SK-N-SH treated with all-trans-retinoic acid at 6 μM for 48 hours (cell line): ENCODE measurements at regions not wholly inside any gene's neighbourhood (a gene's known extent, or its start where the extent isn't known, plus 50 kb on each side); places are given as distances from the start of the nearest gene placed in this dataset.

ENCODE experiments used
- ATAC-seq: fragments of 200-7000 bp; cut with Tn5 transposase; 3 replicates; pipeline ENCODE4 v1.9.1; 2020; ENCODE audit warnings: mild to moderate bottlenecking, moderate library complexity
- BACH2 ChIP-seq: fragments of 250-450 bp; sonication (Bioruptor Pico); IDR thresholded peaks from 2 replicates; pipeline ENCODE4 v1.9.0; 2021; ENCODE audit warnings: mild to moderate bottlenecking, borderline replicate concordance
- CREB5 ChIP-seq: fragments of 250-450 bp; sonication (Bioruptor Pico); IDR thresholded peaks from 2 replicates; pipeline ENCODE4 v1.5.1; 2020; ENCODE audit warnings: low read depth, mild to moderate bottlenecking, moderate library complexity
- CSDC2 ChIP-seq: fragments of 250-450 bp; sonication (Bioruptor Pico); IDR thresholded peaks from 2 replicates; pipeline ENCODE4 v1.5.0; 2020; ENCODE audit warnings: mild to moderate bottlenecking, moderate library complexity
- CSRNP3 ChIP-seq: fragments of 250-450 bp; sonication (Bioruptor Pico); IDR thresholded peaks from 2 replicates; pipeline ENCODE4 v1.5.1; 2021; ENCODE audit warnings: mild to moderate bottlenecking, moderate library complexity
- ESRRG ChIP-seq: fragments of 250-450 bp; sonication (Bioruptor Pico); IDR thresholded peaks from 2 replicates; pipeline ENCODE4 v1.6.1; 2021; ENCODE audit warnings: mild to moderate bottlenecking
- GLIS3 ChIP-seq: fragments of 250-450 bp; sonication (Bioruptor Pico); IDR thresholded peaks from 2 replicates; pipeline ENCODE4 v1.5.0; 2020; ENCODE audit warnings: mild to moderate bottlenecking, moderate library complexity
- ISL1 ChIP-seq: fragments of 250-450 bp; sonication (Bioruptor Pico); IDR thresholded peaks from 2 replicates; pipeline ENCODE4 v2.1.2; 2022; ENCODE audit warnings: mild to moderate bottlenecking, moderate library complexity
- OSR1 ChIP-seq: fragments of 250-450 bp; sonication (Bioruptor Pico); IDR thresholded peaks from 2 replicates; pipeline ENCODE4 v1.8.0; 2022; ENCODE audit warnings: moderate library complexity, mild to moderate bottlenecking, inconsistent platforms
- POU6F1 ChIP-seq: fragments of 250-450 bp; sonication (Bioruptor Pico); IDR thresholded peaks from 2 replicates; pipeline ENCODE4 v1.8.0; 2021; ENCODE audit warnings: low read depth, mild to moderate bottlenecking, moderate library complexity, borderline replicate concordance
- PPARA ChIP-seq: fragments of 250-450 bp; sonication (Bioruptor Pico); IDR thresholded peaks from 2 replicates; pipeline ENCODE4 v1.5.0; 2020; ENCODE audit warnings: mild to moderate bottlenecking, borderline replicate concordance
- SNAI2 ChIP-seq: fragments of 250-450 bp; sonication (Bioruptor Pico); IDR thresholded peaks from 2 replicates; pipeline ENCODE4 v1.5.0; 2020; ENCODE audit warnings: mild to moderate bottlenecking, moderate library complexity
- TCF4 ChIP-seq: fragments of 250-450 bp; sonication (Bioruptor Pico); IDR thresholded peaks from 2 replicates; pipeline ENCODE4 v1.8.0; 2021; ENCODE audit warnings: mild to moderate bottlenecking, moderate library complexity, borderline replicate concordance
- TOX ChIP-seq: fragments of 250-450 bp; sonication (Bioruptor Pico); IDR thresholded peaks from 2 replicates; pipeline ENCODE4 v1.8.0; 2021; ENCODE audit warnings: mild to moderate bottlenecking, moderate library complexity, borderline replicate concordance
- TSHZ2 ChIP-seq: fragments of 250-450 bp; sonication (Bioruptor Pico); IDR thresholded peaks from 2 replicates; pipeline ENCODE4 v1.5.0; 2020; ENCODE audit warnings: mild to moderate bottlenecking, moderate library complexity
- ZC3H10 ChIP-seq: fragments of 250-450 bp; sonication (Bioruptor Pico); IDR thresholded peaks from 2 replicates; pipeline ENCODE4 v1.5.1; 2021; ENCODE audit warnings: mild to moderate bottlenecking, moderate library complexity
- ZFP3 ChIP-seq: fragments of 250-450 bp; sonication (Bioruptor Pico); IDR thresholded peaks from 2 replicates; pipeline ENCODE4 v1.5.0; 2020; ENCODE audit warnings: mild to moderate bottlenecking, moderate library complexity
- ZNF565 ChIP-seq: fragments of 450-650 bp; formaldehyde crosslinking; conservative IDR thresholded peaks from 2 replicates; pipeline ENCODE4 v1.5.0; 2020; ENCODE audit warnings: low read depth, mild to moderate bottlenecking, moderate library complexity

GRCh38 chr6:169316651-169317050 is 63.0 kb upstream of the THBS2 start:
- TF ChIP-seq OSR1 = no peak
- no peak for TF ChIP-seq POU6F1 (CRISPR knock-in tag)
- no peak for ATAC-seq

GRCh38 chr6:169315830-169316614 is 62.4 kb upstream of the THBS2 start:
- TF ChIP-seq TSHZ2 (CRISPR knock-in tag) (no peak), ISL1 (no peak), TOX (CRISPR knock-in tag) (no peak), ZC3H10 (no peak), ZFP3 (CRISPR knock-in tag) (no peak), ZNF565 (no peak), CREB5 (CRISPR knock-in tag) (no peak), POU6F1 (CRISPR knock-in tag) (no peak), CSRNP3 (CRISPR knock-in tag) (no peak), TCF4 (CRISPR knock-in tag) (no peak), CSDC2 (CRISPR knock-in tag) (no peak)
- TF ChIP-seq, all 23 proteins: peak for 0
- ATAC-seq = no peak

GRCh38 chr6:169313347-169314010 is 59.8 kb upstream of the THBS2 start:
- TF ChIP-seq TOX (CRISPR knock-in tag) (no peak), SNAI2 (no peak), PPARA (no peak), POU6F1 (CRISPR knock-in tag) (no peak), ESRRG (CRISPR knock-in tag) (no peak), ZC3H10 (no peak), ZNF565 (no peak), GLIS3 (CRISPR knock-in tag) (no peak), BACH2 (no peak)
- no peak for ATAC-seq
